ENCODE measurements at regions not wholly inside any gene's neighbourhood (a gene's known extent, or its start where the extent isn't known, plus 50 kb on each side); places are given as distances from the start of the nearest gene placed in this dataset.

- no peak for DNase-seq (ENCODE audit: extremely low read depth in 1 of 11, low read depth in 9 of 11, low spot score in 4 of 11)
These were observed 129.4 kb upstream of the TMEM45B start for GRCh38 chr11:129686269-129686668.

GRCh38 chr11:129691142-129691541, 124.5 kb upstream of the TMEM45B start:
- no peak for DNase-seq (ENCODE audit: extremely low read depth in 1 of 11, low read depth in 9 of 11, low spot score in 4 of 11)

GRCh38 chr11:129694538-129694937, 121.1 kb upstream of the TMEM45B start:
- no peak for DNase-seq (ENCODE audit: extremely low read depth in 1 of 11, low read depth in 9 of 11, low spot score in 4 of 11)

- no peak for DNase-seq (ENCODE audit: extremely low read depth in 1 of 11, low read depth in 9 of 11, low spot score in 4 of 11)
These were observed 120.7 kb upstream of the TMEM45B start for GRCh38 chr11:129694966-129695365.

GRCh38 chr11:129695571-129696308, 119.9 kb upstream of the TMEM45B start:
- DNase-seq (ENCODE audit: extremely low read depth in 1 of 11, low read depth in 9 of 11, low spot score in 4 of 11): peak; percentile 48 to 74 (median 65)

GRCh38 chr11:129696309-129696989, 119.2 kb upstream of the TMEM45B start:
- no peak for DNase-seq (ENCODE audit: extremely low read depth in 1 of 11, low read depth in 9 of 11, low spot score in 4 of 11)

GRCh38 chr11:129698212-129698611, 117.4 kb upstream of the TMEM45B start:
- DNase-seq (ENCODE audit: extremely low read depth in 1 of 11, low read depth in 9 of 11, low spot score in 4 of 11): no peak

- no peak for DNase-seq (ENCODE audit: extremely low read depth in 1 of 11, low read depth in 9 of 11, low spot score in 4 of 11)
These were observed 115.8 kb upstream of the TMEM45B start for GRCh38 chr11:129699711-129700304.

- no peak for DNase-seq (ENCODE audit: extremely low read depth in 1 of 11, low read depth in 9 of 11, low spot score in 4 of 11)
These were observed 114.9 kb upstream of the TMEM45B start for GRCh38 chr11:129700701-129701100.

- no peak for DNase-seq (ENCODE audit: extremely low read depth in 1 of 11, low read depth in 9 of 11, low spot score in 4 of 11)
These were observed 113.9 kb upstream of the TMEM45B start for GRCh38 chr11:129701706-129702105.

GRCh38 chr11:129702410-129703398, 112.9 kb upstream of the TMEM45B start:
- DNase-seq (ENCODE audit: extremely low read depth in 1 of 11, low read depth in 9 of 11, low spot score in 4 of 11): no peak

- no peak for DNase-seq (ENCODE audit: extremely low read depth in 1 of 11, low read depth in 9 of 11, low spot score in 4 of 11)
These were observed 111.8 kb upstream of the TMEM45B start for GRCh38 chr11:129703846-129704245.

- DNase-seq (ENCODE audit: extremely low read depth in 1 of 11, low read depth in 9 of 11, low spot score in 4 of 11): no peak
These were observed 110.8 kb upstream of the TMEM45B start for GRCh38 chr11:129704831-129705230.

GRCh38 chr11:129705341-129705740, 110.3 kb upstream of the TMEM45B start:
- no peak for DNase-seq (ENCODE audit: extremely low read depth in 1 of 11, low read depth in 9 of 11, low spot score in 4 of 11)

- DNase-seq (ENCODE audit: extremely low read depth in 1 of 11, low read depth in 9 of 11, low spot score in 4 of 11): no peak
These were observed 109.7 kb upstream of the TMEM45B start for GRCh38 chr11:129705933-129706332.

- no peak for DNase-seq (ENCODE audit: extremely low read depth in 1 of 11, low read depth in 9 of 11, low spot score in 4 of 11)
These were observed 105.7 kb upstream of the TMEM45B start for GRCh38 chr11:129709801-129710398.

GRCh38 chr11:129710423-129710822, 105.2 kb upstream of the TMEM45B start:
- no peak for DNase-seq (ENCODE audit: extremely low read depth in 1 of 11, low read depth in 9 of 11, low spot score in 4 of 11)

- DNase-seq (ENCODE audit: extremely low read depth in 1 of 11, low read depth in 9 of 11, low spot score in 4 of 11): no peak
These were observed 103.9 kb upstream of the TMEM45B start for GRCh38 chr11:129711760-129712159.
